Fibroblast of lung (primary cell): ENCODE measurements at regions not wholly inside any gene's neighbourhood (a gene's known extent, or its start where the extent isn't known, plus 50 kb on each side); places are given as distances from the start of the nearest gene placed in this dataset.

ENCODE experiments used
- DNase-seq, 2 donors: peaks; one replicate each; pipeline versions ENCODE4 v3.0.0 to v3.0.0-alpha.2; 2010; ENCODE audit warnings: low read depth in 2 of 2
- H2AFZ ChIP-seq: 2 replicates; pipeline ENCODE4 v1.5.1; 2012; ENCODE audit warnings: low read length, control low read depth, inconsistent platforms
- H3K27ac ChIP-seq: 2 replicates; pipeline ENCODE4 v1.5.1; 2011; ENCODE audit warnings: low read length, control low read depth; ENCODE audit not compliant: insufficient read depth
- H3K27me3 ChIP-seq: 2 replicates; pipeline ENCODE4 v1.5.1; 2011; ENCODE audit warnings: mild to moderate bottlenecking, low read length; ENCODE audit not compliant: control insufficient read depth, insufficient read depth
- H3K36me3 ChIP-seq: 2 replicates; pipeline ENCODE4 v1.5.1; 2011; ENCODE audit warnings: low read length; ENCODE audit not compliant: control insufficient read depth, insufficient read depth
- H3K4me1 ChIP-seq: 2 replicates; pipeline ENCODE4 v1.5.1; 2011; ENCODE audit warnings: low read length; ENCODE audit not compliant: control insufficient read depth, insufficient read depth; ENCODE audit errors: extremely low read depth
- H3K4me2 ChIP-seq: 2 replicates; pipeline ENCODE4 v1.5.1; 2011; ENCODE audit warnings: low read length, control low read depth; ENCODE audit not compliant: insufficient read depth; ENCODE audit errors: extremely low read depth
- H3K4me3 ChIP-seq, 4 experiments: fragments of 200-600 bp in 1 of 4; sonication (generic) in 1 of 4; replicated peaks in 1 of 4; 2 replicates each; pipeline ENCODE4 v1.5.1; 2011 to 2016; ENCODE audit warnings: low read length in 4 of 4, low read depth in 3 of 4, mild to moderate bottlenecking in 3 of 4, control low read depth in 2 of 4, inconsistent platforms in 1 of 4, mixed read lengths in 1 of 4; ENCODE audit not compliant: insufficient read depth in 1 of 4; ENCODE audit errors: control extremely low read depth in 1 of 4
- H3K79me2 ChIP-seq: 2 replicates; pipeline ENCODE4 v1.5.1; 2012; ENCODE audit warnings: mild to moderate bottlenecking, low read length, inconsistent platforms; ENCODE audit not compliant: control insufficient read depth, insufficient read depth
- H3K9ac ChIP-seq: 2 replicates; pipeline ENCODE4 v1.5.1; 2011; ENCODE audit warnings: mild to moderate bottlenecking, low read length, control low read depth; ENCODE audit not compliant: insufficient read depth
- H3K9me3 ChIP-seq: 2 replicates; pipeline ENCODE4 v1.5.1; 2012; ENCODE audit warnings: low read depth, low read length; ENCODE audit not compliant: control insufficient read depth, insufficient read depth
- H4K20me1 ChIP-seq: 2 replicates; pipeline ENCODE4 v1.5.1; 2011; ENCODE audit warnings: low read length; ENCODE audit not compliant: control insufficient read depth, insufficient read depth; ENCODE audit errors: extremely low read depth
- CTCF ChIP-seq, 2 donors: IDR thresholded peaks in 1 of 2; conservative IDR thresholded peaks in 1 of 2; 1 replicate in 1 of 2; 2 replicates in 1 of 2; pipeline ENCODE4 v1.5.1; 2011 to 2012; ENCODE audit warnings: low read length in 2 of 2, control low read depth in 1 of 2, inconsistent platforms in 1 of 2, low read depth in 1 of 2, mild to moderate bottlenecking in 1 of 2
- EZH2 ChIP-seq: IDR thresholded peaks from 2 replicates; pipeline ENCODE4 v1.5.1; 2012; ENCODE audit warnings: low read length, control low read depth, mild to moderate bottlenecking; ENCODE audit errors: missing control alignments

GRCh38 chr6:71222671-71223070, 65.9 kb upstream of the OGFRL1 start:
- no peaks in the 10 kb centered on the region for H4K20me1 ChIP-seq
- no peaks in the 10 kb centered on the region for H3K79me2 ChIP-seq
- H3K9ac ChIP-seq: no peak overlapping the region
- no peaks in the 10 kb centered on the region for H3K27me3 ChIP-seq
- no peak overlapping the region for H3K27ac ChIP-seq
- no peaks in the 10 kb centered on the region for H3K36me3 ChIP-seq
- H3K9me3 ChIP-seq: no peaks in the 10 kb centered on the region
- H3K4me1 ChIP-seq: no peaks in the 10 kb centered on the region
- H2AFZ ChIP-seq: no peak overlapping the region
- no peak for TF ChIP-seq EZH2
- TF ChIP-seq CTCF (conservative IDR thresholded peaks at IDR 0.05 in 1 of 2, IDR thresholded peaks at IDR 0.05 in 1 of 2; ENCODE audit: low read depth in 1 of 2, low read length in 2 of 2): no peak
- H3K4me3 ChIP-seq: no peak overlapping the region
- no peak overlapping the region for H3K4me2 ChIP-seq
- no peak for DNase-seq

GRCh38 chr6:71224011-71224410, 64.6 kb upstream of the OGFRL1 start:
- H4K20me1 ChIP-seq: no peaks in the 10 kb centered on the region
- H3K4me3 ChIP-seq: no peak overlapping the region
- H3K4me2 ChIP-seq: no peak overlapping the region
- H3K27me3 ChIP-seq: no peaks in the 10 kb centered on the region
- H3K4me1 ChIP-seq: no peaks in the 10 kb centered on the region
- peak in 1 of 2 donors; percentile 9 for DNase-seq
- H3K36me3 ChIP-seq: no peaks in the 10 kb centered on the region
- no peak for TF ChIP-seq CTCF (conservative IDR thresholded peaks at IDR 0.05 in 1 of 2, IDR thresholded peaks at IDR 0.05 in 1 of 2; ENCODE audit: low read depth in 1 of 2, low read length in 2 of 2)
- TF ChIP-seq EZH2: no peak
- no peaks in the 10 kb centered on the region for H3K9me3 ChIP-seq
- no peaks in the 10 kb centered on the region for H3K79me2 ChIP-seq
- no peak overlapping the region for H3K9ac ChIP-seq
- no peak overlapping the region for H3K27ac ChIP-seq
- H2AFZ ChIP-seq: no peak overlapping the region

- Histone ChIP-seq H3K36me3 (no peaks in the 10 kb centered on the region), H4K20me1 (no peaks in the 10 kb centered on the region), H3K9ac (no peak overlapping the region), H2AFZ (no peak overlapping the region), H3K4me2 (no peak overlapping the region), H3K27me3 (no peaks in the 10 kb centered on the region), H3K4me3 (no peak overlapping the region), H3K27ac (no peak overlapping the region), H3K79me2 (no peaks in the 10 kb centered on the region), H3K4me1 (no peaks in the 10 kb centered on the region), H3K9me3 (no peaks in the 10 kb centered on the region)
- no peak for TF ChIP-seq EZH2
- TF ChIP-seq CTCF (conservative IDR thresholded peaks at IDR 0.05 in 1 of 2, IDR thresholded peaks at IDR 0.05 in 1 of 2; ENCODE audit: low read depth in 1 of 2, low read length in 2 of 2): no peak
- DNase-seq: no peak
Measured at GRCh38 chr6:71226151-71226550, 62.5 kb upstream of the OGFRL1 start.
